Mesendoderm (in vitro differentiated cells): ENCODE measurements at regions not wholly inside any gene's neighbourhood (a gene's known extent, or its start where the extent isn't known, plus 50 kb on each side); places are given as distances from the start of the nearest gene placed in this dataset.

Experiments
- DNase-seq: peaks from one replicate; pipeline ENCODE4 v3.0.0; 2013
- H2AK5ac ChIP-seq: 2 replicates; pipeline ENCODE4 v1.6.1; 2013; ENCODE audit warnings: low read length, inconsistent platforms
- H2BK120ac ChIP-seq: 2 replicates; pipeline ENCODE4 v1.6.1; 2013; ENCODE audit warnings: low read depth, mild to moderate bottlenecking, low read length, moderate library complexity, mixed read lengths
- H2BK15ac ChIP-seq: replicated peaks from 2 replicates; pipeline ENCODE4 v1.6.1; 2013; ENCODE audit warnings: low read depth, mild to moderate bottlenecking, moderate library complexity
- H2BK5ac ChIP-seq: 2 replicates; pipeline ENCODE4 v1.6.1; 2013; ENCODE audit warnings: low read length, inconsistent platforms
- H3K18ac ChIP-seq: 2 replicates; pipeline ENCODE4 v1.6.1; 2013; ENCODE audit warnings: mild to moderate bottlenecking, low read length, mixed read lengths
- H3K23ac ChIP-seq: one replicate; pipeline ENCODE4 v1.6.1; 2013; ENCODE audit warnings: low read length
- H3K27ac ChIP-seq: 2 replicates; pipeline ENCODE4 v1.5.1; 2013; ENCODE audit warnings: low read depth, mild to moderate bottlenecking, inconsistent platforms, low read length, moderate library complexity
- H3K27me3 ChIP-seq: 2 replicates; pipeline ENCODE4 v1.6.1; 2013; ENCODE audit warnings: low read length, control low read depth, mild to moderate bottlenecking, inconsistent platforms; ENCODE audit not compliant: insufficient read depth, poor library complexity
- H3K36me3 ChIP-seq: 2 replicates; pipeline ENCODE4 v1.6.1; 2013; ENCODE audit warnings: low read length, inconsistent platforms; ENCODE audit not compliant: control insufficient read depth, insufficient read depth
- H3K4ac ChIP-seq: one replicate; pipeline ENCODE4 v1.6.1; 2013; ENCODE audit warnings: low read depth, mild to moderate bottlenecking, low read length, moderate library complexity
- H3K4me1 ChIP-seq: 2 replicates; pipeline ENCODE4 v1.6.1; 2013; ENCODE audit warnings: low read depth, low read length, inconsistent platforms; ENCODE audit not compliant: control insufficient read depth
- H3K4me2 ChIP-seq: 2 replicates; pipeline ENCODE4 v1.6.1; 2013; ENCODE audit warnings: low read length
- H3K4me3 ChIP-seq: 2 replicates; pipeline ENCODE4 v1.5.1; 2013; ENCODE audit warnings: mild to moderate bottlenecking, low read length
- H3K56ac ChIP-seq: one replicate; pipeline ENCODE4 v1.6.1; 2013; ENCODE audit warnings: low read length
- H3K79me1 ChIP-seq: 2 replicates; pipeline ENCODE4 v1.6.1; 2013; ENCODE audit warnings: low read length, inconsistent platforms
- H3K79me2 ChIP-seq: 2 replicates; pipeline ENCODE4 v1.6.1; 2013; ENCODE audit warnings: mild to moderate bottlenecking, low read length; ENCODE audit not compliant: control insufficient read depth, insufficient read depth
- H3K9ac ChIP-seq: 2 replicates; pipeline ENCODE4 v1.6.1; 2013; ENCODE audit warnings: low read length, inconsistent platforms
- H4K5ac ChIP-seq: one replicate; pipeline ENCODE4 v1.6.1; 2013; ENCODE audit warnings: low read length
- H4K8ac ChIP-seq: one replicate; pipeline ENCODE4 v1.6.1; 2013; ENCODE audit warnings: low read depth, mild to moderate bottlenecking, control low read depth, low read length, moderate library complexity
- WGBS: extraction: QIAGEN DNeasy Blood & Tissue Kit; methylation state at CpG from one replicate; pipeline ENCODE4 v1.1.7; 2013; ENCODE audit warnings: low lambda C conversion rate, missing lambda C conversion rate; ENCODE audit not compliant: insufficient coverage; ENCODE audit errors: extremely low coverage; 5-methylcytosine and 5-hydroxymethylcytosine counted together

DNA sequence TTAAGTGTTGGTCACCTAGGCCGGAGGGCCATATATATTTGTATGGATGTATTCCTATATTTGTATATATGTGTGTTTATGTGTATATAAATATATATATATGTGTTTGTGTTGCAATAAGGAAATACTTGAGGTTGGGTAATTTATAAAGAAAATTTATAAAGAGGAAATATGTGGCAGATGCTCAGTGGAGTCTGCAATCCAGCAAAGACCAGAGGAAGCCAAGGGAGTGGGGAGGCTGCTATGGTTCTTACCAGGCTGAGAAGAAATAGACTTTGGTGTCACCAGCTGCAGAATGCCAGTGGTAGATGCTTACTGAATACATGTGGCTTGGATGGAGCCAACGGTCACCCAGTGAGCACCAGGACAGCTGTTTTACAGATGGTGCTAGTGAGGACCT is 97.4 kb upstream of the ELOVL5 start:
- WGBS = no CpG with 5 or more reads among the region's 2 CpGs
- Histone ChIP-seq H3K56ac (no peak overlapping the region), H2AK5ac (no peak overlapping the region)

DNA sequence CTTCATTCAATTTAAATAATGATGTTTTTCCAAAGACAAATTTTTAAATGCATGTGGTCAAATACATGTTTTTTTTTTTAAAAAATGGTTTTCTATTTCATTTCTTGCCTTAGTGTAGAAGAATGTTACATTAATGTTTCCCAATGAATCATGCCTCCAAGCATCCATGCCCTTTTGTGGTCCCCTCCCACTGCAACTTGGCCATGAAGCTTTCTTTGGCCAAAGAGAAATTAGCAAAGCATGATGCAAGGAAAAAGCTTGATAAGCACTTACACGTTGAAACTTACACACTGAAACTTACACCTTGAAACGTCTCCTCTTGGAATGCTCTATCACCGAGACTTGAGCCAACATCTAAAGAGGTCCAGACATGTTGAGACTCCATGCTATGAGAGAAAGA is 93.0 kb upstream of the ELOVL5 start:
- no peak overlapping the region for H3K56ac ChIP-seq
- H3K27me3 ChIP-seq = no peaks in the 10 kb centered on the region
- no peaks in the 10 kb centered on the region for H3K79me1 ChIP-seq
- H3K9ac ChIP-seq = no peak overlapping the region
- H3K36me3 ChIP-seq = no peaks in the 10 kb centered on the region
- H2BK5ac ChIP-seq = no peak overlapping the region
- no peak overlapping the region for H3K23ac ChIP-seq
- H3K27ac ChIP-seq = no peak overlapping the region
- WGBS = no CpG with 5 or more reads among the region's 3 CpGs
- H3K4me2 ChIP-seq = no peak overlapping the region
- no peak for DNase-seq
- H4K5ac ChIP-seq = no peak overlapping the region
- H3K79me2 ChIP-seq = no peaks in the 10 kb centered on the region
- no peak overlapping the region for H2BK15ac ChIP-seq
- H2BK120ac ChIP-seq = no peak overlapping the region
- H3K18ac ChIP-seq = no peak overlapping the region
- H2AK5ac ChIP-seq = no peak overlapping the region
- H3K4ac ChIP-seq = no peak overlapping the region
- no peaks in the 10 kb centered on the region for H3K4me1 ChIP-seq
- no peak overlapping the region for H3K4me3 ChIP-seq
- H4K8ac ChIP-seq = no peak overlapping the region

More for the DNA sequence above, 97.4 kb upstream of the ELOVL5 start:
- Histone ChIP-seq H3K79me1 (no peaks in the 10 kb centered on the region), H3K4me1 (no peaks in the 10 kb centered on the region), H3K4ac (no peak overlapping the region), H3K18ac (no peak overlapping the region), H3K9ac (no peak overlapping the region), H3K36me3 (no peaks in the 10 kb centered on the region), H2BK15ac (no peak overlapping the region), H4K5ac (no peak overlapping the region), H2BK5ac (no peak overlapping the region), H4K8ac (no peak overlapping the region), H3K27me3 (no peaks in the 10 kb centered on the region), H3K4me3 (no peak overlapping the region), H2BK120ac (no peak overlapping the region), H3K4me2 (no peak overlapping the region), H3K23ac (no peak overlapping the region), H3K27ac (no peak overlapping the region), H3K79me2 (no peaks in the 10 kb centered on the region)
- DNase-seq = no peak

DNA sequence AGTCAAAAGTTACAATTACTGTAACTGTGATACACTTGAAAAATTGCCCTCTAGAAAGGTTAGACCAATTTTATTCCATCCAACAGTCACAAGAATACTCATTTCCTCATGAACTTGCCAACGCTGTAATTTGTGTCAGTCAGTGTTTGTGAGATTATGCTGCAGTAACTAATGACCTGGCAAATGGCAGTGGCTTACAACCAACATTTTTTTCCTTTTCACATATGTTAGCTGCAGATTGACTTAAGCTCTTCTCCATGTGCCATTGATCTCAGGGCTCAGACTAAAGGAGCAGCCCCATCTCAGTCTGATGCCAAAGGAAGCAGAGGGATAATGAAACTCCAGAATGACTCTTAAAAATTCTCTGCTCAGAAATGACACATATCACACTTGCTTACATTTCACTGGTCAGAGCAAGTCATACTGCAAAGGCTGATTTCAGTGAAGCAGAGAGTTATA is 92.3 kb upstream of the ELOVL5 start:
- Histone ChIP-seq H2BK120ac (no peak overlapping the region), H3K36me3 (no peaks in the 10 kb centered on the region), H3K4me1 (no peaks in the 10 kb centered on the region), H3K79me1 (no peaks in the 10 kb centered on the region), H4K8ac (no peak overlapping the region), H3K23ac (no peak overlapping the region), H3K9ac (no peak overlapping the region), H3K56ac (no peak overlapping the region), H2AK5ac (no peak overlapping the region), H3K27me3 (no peaks in the 10 kb centered on the region), H2BK15ac (no peak overlapping the region), H3K4me2 (no peak overlapping the region), H2BK5ac (no peak overlapping the region), H3K79me2 (no peaks in the 10 kb centered on the region), H3K4ac (no peak overlapping the region), H3K18ac (no peak overlapping the region), H3K27ac (no peak overlapping the region), H4K5ac (no peak overlapping the region), H3K4me3 (no peak overlapping the region)
- WGBS = no CpG with 5 or more reads among the region's 1 CpG
- no peak for DNase-seq

DNA sequence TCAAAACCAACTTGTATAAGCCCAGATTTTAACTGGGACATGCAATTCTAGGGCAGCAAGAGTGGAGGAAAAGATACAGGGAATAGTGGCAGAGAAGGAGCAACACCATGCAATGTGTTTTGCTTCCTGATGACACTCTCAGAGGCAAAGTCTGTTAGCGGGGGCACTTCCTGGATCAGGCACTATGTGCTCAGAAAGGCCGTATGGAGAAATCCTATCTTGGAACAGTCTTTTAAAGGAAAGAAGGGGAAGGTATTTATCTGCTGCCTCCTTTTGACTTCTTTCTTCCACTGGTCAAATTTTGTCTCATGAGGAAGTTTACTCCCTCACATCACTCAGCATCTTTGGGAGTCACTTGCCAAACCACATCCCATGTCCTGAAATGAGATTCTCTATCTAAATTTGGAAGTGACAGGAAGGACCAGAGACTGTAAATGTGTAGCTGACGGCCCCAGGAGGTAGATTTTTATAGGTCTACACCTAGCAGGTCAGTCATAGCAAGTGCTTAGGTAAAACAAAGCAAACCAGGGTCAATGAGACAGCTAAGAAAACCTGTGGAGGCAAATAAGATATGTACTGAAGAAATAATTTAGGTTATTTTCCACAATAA is 91.7 kb upstream of the ELOVL5 start:
- Histone ChIP-seq H3K4me2 (no peak overlapping the region), H2BK5ac (no peak overlapping the region), H2BK120ac (no peak overlapping the region), H3K4me1 (no peaks in the 10 kb centered on the region), H3K9ac (no peak overlapping the region), H3K27ac (no peak overlapping the region), H3K4me3 (no peak overlapping the region), H2BK15ac (no peak overlapping the region), H4K8ac (no peak overlapping the region), H3K23ac (no peak overlapping the region), H3K4ac (no peak overlapping the region), H3K79me1 (no peaks in the 10 kb centered on the region), H3K56ac (no peak overlapping the region), H4K5ac (no peak overlapping the region), H3K79me2 (no peaks in the 10 kb centered on the region), H2AK5ac (no peak overlapping the region), H3K36me3 (no peaks in the 10 kb centered on the region), H3K27me3 (no peaks in the 10 kb centered on the region), H3K18ac (no peak overlapping the region)
- peak; percentile 7 for DNase-seq
- WGBS = no CpG with 5 or more reads among the region's 3 CpGs

DNA sequence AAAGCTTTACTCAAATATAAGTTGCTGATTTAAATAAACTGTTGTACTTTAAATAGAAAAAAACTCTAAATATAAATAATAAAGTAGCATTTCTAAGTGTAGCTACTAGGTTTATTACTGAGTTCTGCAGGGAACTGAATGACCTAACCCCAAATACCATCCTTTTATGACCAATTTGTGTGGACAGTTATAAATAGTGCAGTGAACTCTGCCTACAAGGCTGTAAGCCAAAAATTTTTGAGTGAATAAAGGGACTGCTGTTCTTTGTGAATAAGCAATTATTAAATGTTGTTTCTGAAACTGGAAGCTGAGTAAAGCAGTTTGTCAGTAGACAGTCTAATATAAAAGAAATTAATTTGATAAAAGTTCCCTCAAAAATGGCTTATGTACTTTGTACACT is 90.8 kb upstream of the ELOVL5 start:
- H3K4ac ChIP-seq = no peak overlapping the region
- H3K79me1 ChIP-seq = no peaks in the 10 kb centered on the region
- H4K5ac ChIP-seq = no peak overlapping the region
- no peak for DNase-seq
- H2BK5ac ChIP-seq = no peak overlapping the region
- no peaks in the 10 kb centered on the region for H3K4me1 ChIP-seq
- H3K4me3 ChIP-seq = no peak overlapping the region
- no peak overlapping the region for H3K4me2 ChIP-seq
- H3K56ac ChIP-seq = no peak overlapping the region
- no peak overlapping the region for H3K27ac ChIP-seq
- H3K23ac ChIP-seq = no peak overlapping the region
- no peaks in the 10 kb centered on the region for H3K36me3 ChIP-seq
- H3K9ac ChIP-seq = no peak overlapping the region
- no peak overlapping the region for H2BK120ac ChIP-seq
- no peaks in the 10 kb centered on the region for H3K79me2 ChIP-seq
- no peak overlapping the region for H2AK5ac ChIP-seq
- no peak overlapping the region for H4K8ac ChIP-seq
- no peaks in the 10 kb centered on the region for H3K27me3 ChIP-seq
- no peak overlapping the region for H2BK15ac ChIP-seq
- no peak overlapping the region for H3K18ac ChIP-seq

DNA sequence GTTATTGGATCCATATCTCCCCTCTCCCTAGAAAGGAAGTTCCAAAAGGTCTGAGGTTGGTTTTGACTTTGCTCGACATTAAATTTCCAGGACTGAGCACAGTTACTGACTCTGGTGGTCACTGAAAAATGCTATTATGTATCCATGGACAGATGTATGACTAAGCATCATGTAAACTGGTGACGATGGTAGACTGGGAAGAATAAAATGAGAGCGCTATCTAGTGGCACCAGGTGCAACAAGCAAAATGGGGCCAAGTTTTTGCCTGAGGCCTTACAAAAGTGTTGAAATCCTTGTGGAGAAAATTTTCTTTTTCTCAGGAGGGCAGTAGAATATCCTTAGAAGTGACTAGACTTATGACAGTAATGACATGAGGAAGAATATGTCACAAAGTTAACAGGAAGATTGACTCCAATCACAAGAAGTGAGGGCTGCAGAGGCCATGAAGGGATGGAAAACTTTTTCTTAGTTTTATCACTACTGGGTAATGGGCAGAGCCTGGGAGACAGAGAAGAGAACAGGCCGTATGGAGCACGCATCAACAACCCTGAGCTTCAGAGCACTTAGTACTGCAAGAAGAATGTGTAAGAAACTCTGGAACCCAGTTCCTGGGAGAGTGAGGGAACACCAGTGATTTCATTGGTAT is 88.9 kb upstream of the ELOVL5 start:
- H2BK120ac ChIP-seq = no peak overlapping the region
- no peak overlapping the region for H3K18ac ChIP-seq
- H3K27ac ChIP-seq = no peak overlapping the region
- no peaks in the 10 kb centered on the region for H3K36me3 ChIP-seq
- H3K4me3 ChIP-seq = no peak overlapping the region
- no peak overlapping the region for H3K56ac ChIP-seq
- no peak overlapping the region for H3K4ac ChIP-seq
- no peak overlapping the region for H2BK5ac ChIP-seq
- WGBS = no CpG with 5 or more reads among the region's 5 CpGs
- no peak overlapping the region for H4K8ac ChIP-seq
- H4K5ac ChIP-seq = no peak overlapping the region
- H2BK15ac ChIP-seq = no peak overlapping the region
- H3K9ac ChIP-seq = no peak overlapping the region
- H3K4me2 ChIP-seq = no peak overlapping the region
- no peaks in the 10 kb centered on the region for H3K79me2 ChIP-seq
- no peak overlapping the region for H2AK5ac ChIP-seq
- DNase-seq = peak; percentile 78
- H3K23ac ChIP-seq = no peak overlapping the region
- H3K79me1 ChIP-seq = no peaks in the 10 kb centered on the region
- H3K4me1 ChIP-seq = no peaks in the 10 kb centered on the region
- H3K27me3 ChIP-seq = no peaks in the 10 kb centered on the region
